Heart left ventricle (tissue), 16 donors: ENCODE measurements at regions not wholly inside any gene's neighbourhood (a gene's known extent, or its start where the extent isn't known, plus 50 kb on each side); places are given as distances from the start of the nearest gene placed in this dataset.
"Not testable (repeated sequence)": the region's sequence is repeated elsewhere in the genome, so short reads cannot be mapped to it uniquely, and the experiment has no call there.

Source experiments
- ATAC-seq, 4 donors: fragments of 200-7000 bp; cut with Tn5 transposase; one replicate each; pipeline ENCODE4 v1.9.1; 2020 to 2022; ENCODE audit warnings: moderate library complexity in 4 of 4, mild to moderate bottlenecking in 3 of 4, moderate number of reproducible peaks in 1 of 4
- DNase-seq, 5 donors: peaks; one replicate each; pipeline ENCODE4 v3.0.0-alpha.2; 2020
- H3K27ac ChIP-seq, 12 donors: fragments of 200-600 bp; sonication (generic) in 4 of 12; one replicate each; pipeline versions ENCODE4 v1.5.0 to v1.8.0; 2016 to 2022; ENCODE audit warnings: mild to moderate bottlenecking in 2 of 12
- H3K27me3 ChIP-seq, 9 donors: fragments of 200-600 bp; sonication (generic) in 2 of 9; one replicate each; pipeline versions ENCODE4 v1.5.1 to v1.8.0; 2016 to 2022; ENCODE audit warnings: mild to moderate bottlenecking in 3 of 9
- H3K36me3 ChIP-seq, 9 donors: fragments of 200-600 bp; sonication (generic) in 2 of 9; one replicate each; pipeline versions ENCODE4 v1.5.0 to v1.8.0; 2018 to 2022; ENCODE audit warnings: mild to moderate bottlenecking in 2 of 9
- H3K4me1 ChIP-seq, 12 donors: fragments of 200-600 bp; sonication (generic) in 4 of 12; one replicate each; pipeline versions ENCODE4 v1.5.0 to v1.8.0; 2016 to 2022; ENCODE audit warnings: mild to moderate bottlenecking in 3 of 12
- H3K4me3 ChIP-seq, 12 donors: fragments of 200-600 bp; sonication (generic) in 4 of 12; one replicate each; pipeline versions ENCODE4 v1.5.0 to v1.8.0; 2017 to 2022; ENCODE audit warnings: mild to moderate bottlenecking in 9 of 12, moderate library complexity in 4 of 12
- H3K9me3 ChIP-seq, 12 donors: fragments of 200-600 bp; sonication (generic) in 4 of 12; one replicate each; pipeline versions ENCODE4 v1.5.0 to v1.8.0; 2016 to 2022; ENCODE audit warnings: mild to moderate bottlenecking in 1 of 12
- POLR2A ChIP-seq, 2 donors: fragments of 450-650 bp; IDR thresholded peaks; one replicate each; pipeline ENCODE4 v1.6.1; 2017; ENCODE audit warnings: antibody characterized with exemption in 2 of 2, mild to moderate bottlenecking in 2 of 2, moderate library complexity in 2 of 2
- WGBS, 4 donors: extraction: QIAGEN DNeasy Blood & Tissue Kit in 2 of 4; methylation state at CpG; one replicate each; pipeline versions ENCODE4 v1.1.5 to v1.1.7; 2013 to 2018; 5-methylcytosine and 5-hydroxymethylcytosine counted together
- intact Hi-C, 10 donors: fragments of 100-400 bp; cut with DNase I; formaldehyde crosslinking; loops; one replicate each; pipeline versions ENCODE4 v1.11.1 to v1.14.2; 2022
- TF ChIP-seq, protein P1 (sequence below), 12 donors: fragments of 200-600 bp; sonication (generic) in 4 of 12; IDR thresholded peaks; one replicate each; pipeline versions ENCODE4 v1.5.0 to v1.8.0; 2018 to 2022; ENCODE audit warnings: antibody characterized with exemption in 12 of 12, mild to moderate bottlenecking in 5 of 12
- donor health status: ischemic (EF 13 %, LVEDD 7.1; RV severe dilation, severe dysfunction).
- donor health status: healthy with polysubstance abuse.
- donor health status: DM: no; HTN: yes; CAD: no.
- donor health status: DM: no; HTN: no; CAD: no.
- donor health status: ischemic (EF 25% LVEDD 6.9; RV normal size, moderate dysfunction).
- donor health status: ischemic (EF 25% LVEDD 5.7; RV mildly dilated, moderate dysfunction).
- donor health status: healthy.
- donor health status: DM: yes; HTN: yes; CAD: no.
- donor health status: ischemic (EF 35%, LVEDD 5.7; RV mildly dilated, moderate dysfunction).
- donor health status: nonischemic (EF 11% LVEDD 7.7; RV severe dilation, severe dysfunction).
- donor health status: DM: yes; HTN: yes; CAD: no.
- donor health status: PGD.
- donor health status: ischemic (EF 29% LVEDD 5.4; RV normal size, mild dysfunction).
- donor health status: nonischemic (EF 23%, LVEDD 6.1; RV moderate dilation, normal function).

GRCh38 chr3:106349191-106349881, 480.5 kb upstream of the CBLB start:
- DNase-seq (no peak), ATAC-seq (peak in 1 of 4 donors; percentile 49)
- Histone ChIP-seq H3K36me3 (no peaks in the 10 kb centered on the region), H3K9me3 (no peaks in the 10 kb centered on the region), H3K27me3 (no peaks in the 10 kb centered on the region), H3K4me3 (no peak overlapping the region), H3K4me1 (peaks cover 0 to 12% (median 0%) of the 10 kb centered on the region in 12 donors), H3K27ac (no peak overlapping the region)
- WGBS, 4 donors = 58 to 74% (median 65%) methylated on average over 2 of the region's 2 CpGs
- TF ChIP-seq, protein P1, sequence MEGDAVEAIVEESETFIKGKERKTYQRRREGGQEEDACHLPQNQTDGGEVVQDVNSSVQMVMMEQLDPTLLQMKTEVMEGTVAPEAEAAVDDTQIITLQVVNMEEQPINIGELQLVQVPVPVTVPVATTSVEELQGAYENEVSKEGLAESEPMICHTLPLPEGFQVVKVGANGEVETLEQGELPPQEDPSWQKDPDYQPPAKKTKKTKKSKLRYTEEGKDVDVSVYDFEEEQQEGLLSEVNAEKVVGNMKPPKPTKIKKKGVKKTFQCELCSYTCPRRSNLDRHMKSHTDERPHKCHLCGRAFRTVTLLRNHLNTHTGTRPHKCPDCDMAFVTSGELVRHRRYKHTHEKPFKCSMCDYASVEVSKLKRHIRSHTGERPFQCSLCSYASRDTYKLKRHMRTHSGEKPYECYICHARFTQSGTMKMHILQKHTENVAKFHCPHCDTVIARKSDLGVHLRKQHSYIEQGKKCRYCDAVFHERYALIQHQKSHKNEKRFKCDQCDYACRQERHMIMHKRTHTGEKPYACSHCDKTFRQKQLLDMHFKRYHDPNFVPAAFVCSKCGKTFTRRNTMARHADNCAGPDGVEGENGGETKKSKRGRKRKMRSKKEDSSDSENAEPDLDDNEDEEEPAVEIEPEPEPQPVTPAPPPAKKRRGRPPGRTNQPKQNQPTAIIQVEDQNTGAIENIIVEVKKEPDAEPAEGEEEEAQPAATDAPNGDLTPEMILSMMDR (IDR thresholded peaks at IDR 0.05) = no peak
- TF ChIP-seq POLR2A (IDR thresholded peaks at IDR 0.05) = no peak
- intact Hi-C loops = no loop called here

GRCh38 chr3:106355873-106356272, 487.1 kb upstream of the CBLB start:
- TF ChIP-seq, protein P1 (IDR thresholded peaks at IDR 0.05) = no peak
- no peak for TF ChIP-seq POLR2A (IDR thresholded peaks at IDR 0.05)
- DNase-seq (no peak), ATAC-seq (no peak)
- no peak overlapping the region for H3K27ac ChIP-seq
- H3K4me1 ChIP-seq = no peaks in the 10 kb centered on the region
- intact Hi-C loops = no loop called here
- 78 to 84% (median 80%) methylated on average over 3 of the region's 3 CpGs for WGBS, 4 donors
- H3K4me3 ChIP-seq = no peak overlapping the region
- H3K27me3 ChIP-seq = no peaks in the 10 kb centered on the region
- no peaks in the 10 kb centered on the region for H3K36me3 ChIP-seq
- no peaks in the 10 kb centered on the region for H3K9me3 ChIP-seq

DNA sequence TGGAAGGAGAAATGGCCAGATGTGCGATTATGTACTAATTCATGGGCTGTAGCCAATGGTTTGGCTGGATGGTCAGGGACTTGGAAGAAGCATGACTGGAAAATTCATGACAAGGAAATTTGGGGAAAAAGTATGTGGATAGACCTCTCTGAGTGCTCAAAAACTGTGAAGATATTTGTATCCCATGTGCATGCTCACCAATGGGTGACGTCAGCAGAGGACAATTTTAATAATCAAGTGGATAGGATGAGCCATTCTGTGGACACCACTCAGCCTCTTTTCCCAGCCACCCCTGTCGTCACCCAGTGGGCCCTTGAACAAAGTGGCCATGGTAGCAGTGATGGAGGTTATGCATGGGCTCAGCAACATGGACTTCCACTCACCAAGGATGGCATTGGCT, 490.9 kb upstream of the CBLB start:
- Histone ChIP-seq H3K4me3 (no peak overlapping the region), H3K4me1 (no peaks in the 10 kb centered on the region), H3K27ac (no peak overlapping the region), H3K27me3 (no peaks in the 10 kb centered on the region), H3K9me3 (peaks cover 0 to 9% (median 0%) of the 10 kb centered on the region in 12 donors), H3K36me3 (no peaks in the 10 kb centered on the region)
- TF ChIP-seq, protein P1 (IDR thresholded peaks at IDR 0.05) = no peak
- TF ChIP-seq POLR2A (IDR thresholded peaks at IDR 0.05) = no peak
- intact Hi-C loops = no loop called here
- DNase-seq = no peak
- WGBS, 4 donors = 91 to 96% (median 93%) methylated on average over 3 of the region's 3 CpGs
- no peak for ATAC-seq

DNA sequence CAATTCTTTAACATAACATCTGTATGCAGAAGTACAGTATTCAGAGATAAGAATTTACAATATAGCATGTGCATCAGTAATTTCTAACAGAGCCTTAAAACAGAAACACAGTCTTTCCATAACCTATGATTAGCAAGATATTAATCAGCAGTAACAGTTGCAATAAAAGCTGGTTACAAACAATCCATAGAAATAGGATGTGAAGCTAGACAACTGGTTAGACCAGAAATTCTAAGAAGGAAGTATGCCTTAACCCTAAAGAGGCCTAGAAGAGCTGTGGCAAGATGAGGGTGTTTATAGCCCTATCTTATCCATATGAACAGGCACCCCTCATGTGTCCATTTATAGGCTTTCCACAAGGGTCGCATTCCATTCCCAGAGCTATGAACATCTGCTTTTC, 492.1 kb upstream of the CBLB start:
- ATAC-seq, DNase-seq, H3K36me3 ChIP-seq, intact Hi-C loops, H3K9me3 ChIP-seq, H3K27me3 ChIP-seq, H3K4me3 ChIP-seq, H3K4me1 ChIP-seq, H3K27ac ChIP-seq: not testable (repeated sequence)
- WGBS, 4 donors = 33 to 91% (median 84%) methylated on average over 1 of the region's 1 CpG

DNA sequence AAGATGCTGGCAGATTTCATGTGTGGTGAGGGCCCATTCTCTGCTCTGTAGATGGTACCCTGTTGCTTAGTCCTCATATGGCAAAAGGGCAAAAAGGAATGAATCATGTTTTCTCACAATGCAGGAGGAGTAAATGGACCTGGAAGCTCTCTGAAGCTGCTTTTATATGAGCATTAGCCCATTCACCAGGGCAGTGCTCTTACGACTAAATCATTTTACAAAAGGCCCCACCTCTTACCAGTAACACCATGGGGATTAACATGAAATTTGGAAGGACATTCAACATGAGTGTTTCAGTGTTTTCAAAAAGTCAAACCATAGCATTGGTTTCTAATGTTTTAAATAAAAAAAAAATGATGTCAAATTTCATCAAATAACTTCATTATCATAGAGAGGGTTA, 495.7 kb upstream of the CBLB start:
- H3K27ac ChIP-seq = no peak overlapping the region
- H3K4me3 ChIP-seq = no peak overlapping the region
- DNase-seq (no peak), ATAC-seq (no peak)
- intact Hi-C loops = no loop called here
- WGBS, 4 donors = 79 to 92% (median 90%) methylated on average over 1 of the region's 1 CpG
- TF ChIP-seq, protein P1 (IDR thresholded peaks at IDR 0.05) = no peak
- TF ChIP-seq POLR2A (IDR thresholded peaks at IDR 0.05) = no peak
- H3K9me3 ChIP-seq = peaks cover 0 to 9% (median 0%) of the 10 kb centered on the region in 12 donors
- H3K4me1 ChIP-seq = no peaks in the 10 kb centered on the region
- H3K36me3 ChIP-seq = no peaks in the 10 kb centered on the region
- H3K27me3 ChIP-seq = no peaks in the 10 kb centered on the region
